DMS153 (cell line): ENCODE measurements at regions not wholly inside any gene's neighbourhood (a gene's known extent, or its start where the extent isn't known, plus 50 kb on each side); places are given as distances from the start of the nearest gene placed in this dataset.

Experiments used
- DNase-seq: peaks from one replicate; lab custom pipeline; 2025; lab: John Stamatoyannopoulos, UW

- no peak for DNase-seq
These were observed 92.9 kb upstream of the SYNDIG1 start for GRCh38 chr20:24376311-24377099.

GRCh38 chr20:24373372-24373771 is 96.1 kb upstream of the SYNDIG1 start:
- DNase-seq: no peak

GRCh38 chr20:24370911-24371695 is 98.3 kb upstream of the SYNDIG1 start:
- no peak for DNase-seq

GRCh38 chr20:24370249-24370648 is 99.2 kb upstream of the SYNDIG1 start:
- DNase-seq: no peak

GRCh38 chr20:24368253-24368652 is 101.2 kb upstream of the SYNDIG1 start:
- DNase-seq: no peak

- no peak for DNase-seq
These were observed 103.0 kb upstream of the SYNDIG1 start for GRCh38 chr20:24366336-24367004.

- DNase-seq: no peak
These were observed 103.8 kb upstream of the SYNDIG1 start for GRCh38 chr20:24365670-24366069.

- DNase-seq: peak; percentile 85
These were observed 104.9 kb upstream of the SYNDIG1 start for GRCh38 chr20:24364482-24364881.

- no peak for DNase-seq
These were observed 106.4 kb upstream of the SYNDIG1 start for GRCh38 chr20:24363031-24363430.

GRCh38 chr20:24362080-24362479 is 107.3 kb upstream of the SYNDIG1 start:
- no peak for DNase-seq

GRCh38 chr20:24361541-24361940 is 107.9 kb upstream of the SYNDIG1 start:
- no peak for DNase-seq

- no peak for DNase-seq
These were observed 108.9 kb upstream of the SYNDIG1 start for GRCh38 chr20:24360531-24360930.

- no peak for DNase-seq
These were observed 110.0 kb upstream of the SYNDIG1 start for GRCh38 chr20:24359321-24360027.

- no peak for DNase-seq
These were observed 111.5 kb upstream of the SYNDIG1 start for GRCh38 chr20:24357931-24358330.

GRCh38 chr20:24357177-24357576 is 112.3 kb upstream of the SYNDIG1 start:
- DNase-seq: peak; percentile 58

GRCh38 chr20:24353135-24353690 is 116.2 kb upstream of the SYNDIG1 start:
- DNase-seq: no peak

- no peak for DNase-seq
These were observed 118.5 kb upstream of the SYNDIG1 start for GRCh38 chr20:24350923-24351368.

- DNase-seq: no peak
These were observed 127.6 kb upstream of the SYNDIG1 start for GRCh38 chr20:24341781-24342180.

GRCh38 chr20:24340933-24341332 is 128.5 kb upstream of the SYNDIG1 start:
- DNase-seq: no peak

GRCh38 chr20:24339210-24339641 is 130.2 kb upstream of the SYNDIG1 start:
- no peak for DNase-seq

GRCh38 chr20:24337551-24337950 is 131.9 kb upstream of the SYNDIG1 start:
- no peak for DNase-seq

GRCh38 chr20:24337069-24337468 is 132.4 kb upstream of the SYNDIG1 start:
- DNase-seq: no peak
